ENCODE measurements at regions not wholly inside any gene's neighbourhood (a gene's known extent, or its start where the extent isn't known, plus 50 kb on each side); places are given as distances from the start of the nearest gene placed in this dataset.

GRCh38 chr13:44703371-44703770, 127.2 kb upstream of the TSC22D1 start:
- Histone ChIP-seq H3K27me3 (ENCODE audit: control insufficient read depth in 2 of 2, insufficient read depth in 2 of 2, low read length in 2 of 2) (no peaks in the 10 kb centered on the region), H4K20me1 (replicated peaks; ENCODE audit: control insufficient read depth, extremely low read depth, insufficient read depth, low read length) (no peaks in the 10 kb centered on the region), H3K4me2 (ENCODE audit: insufficient read depth, low read length) (no peak overlapping the region), H3K36me3 (ENCODE audit: control insufficient read depth in 2 of 2, extremely low read depth in 1 of 2, insufficient read depth in 2 of 2, low read length in 2 of 2) (no peaks in the 10 kb centered on the region), H3K9me3 (replicated peaks; ENCODE audit: control insufficient read depth, insufficient read depth, low read length) (no peaks in the 10 kb centered on the region), H3K4me3 (replicated peaks in 1 of 3; ENCODE audit: insufficient read depth in 1 of 3, low read depth in 1 of 3, low read length in 3 of 3) (no peak overlapping the region), H2AFZ (ENCODE audit: low read depth, low read length) (no peak overlapping the region), H3K9me1 (replicated peaks; ENCODE audit: control insufficient read depth, extremely low read depth, insufficient read depth, low read length) (no peaks in the 10 kb centered on the region), H3K79me2 (ENCODE audit: control insufficient read depth, insufficient read depth, low read length) (no peaks in the 10 kb centered on the region), H3K4me1 (ENCODE audit: control insufficient read depth, extremely low read depth, insufficient read depth, low read length) (peaks cover 6% of the 10 kb centered on the region), H3K9ac (replicated peaks; ENCODE audit: extremely low read depth, insufficient read depth, low read length) (no peak overlapping the region), H3K27ac (ENCODE audit: insufficient read depth, low read depth, low read length) (no peak overlapping the region)
- dilution Hi-C loops (cut with MboI; ENCODE audit: extremely low pct_ligation_motif_present, low sequenced_read_pairs), result no loop called here
- DNase-seq (ENCODE audit: low read depth, low spot score) (no peak), FAIRE-seq (peak; percentile 12)
- ChIA-PET CTCF (interaction anchor here (0.8 kb wide), 1 partner anchor 11 kb away, joined by 3 read pairs; no protein-coding TSS in a partner anchor), POLR2A (no interaction called here)
- BruUV-seq (replicated peaks), result no TSS peak
- no peak for TF ChIP-seq POLR2AphosphoS5 (IDR thresholded peaks at IDR 0.05; ENCODE audit: insufficient read depth, low read depth, low read length)
- TF ChIP-seq, protein P1, sequence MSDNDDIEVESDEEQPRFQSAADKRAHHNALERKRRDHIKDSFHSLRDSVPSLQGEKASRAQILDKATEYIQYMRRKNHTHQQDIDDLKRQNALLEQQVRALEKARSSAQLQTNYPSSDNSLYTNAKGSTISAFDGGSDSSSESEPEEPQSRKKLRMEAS (IDR thresholded peaks at IDR 0.05; ENCODE audit: insufficient read depth, insufficient read length), result no peak
- TF ChIP-seq POLR2A (IDR thresholded peaks at IDR 0.05; ENCODE audit: low read depth, low read length), result no peak
- TF ChIP-seq JUN (IDR thresholded peaks at IDR 0.05; ENCODE audit: borderline replicate concordance, insufficient read depth, insufficient read length, low read depth), result no peak
- no peak for TF ChIP-seq GATA2 (IDR thresholded peaks at IDR 0.05; ENCODE audit: insufficient read depth, insufficient read length, low read depth, low read length)
- TF ChIP-seq MYC (IDR thresholded peaks at IDR 0.05; ENCODE audit: low read depth, low read length), result no peak
- no peak for TF ChIP-seq EZH2 (IDR thresholded peaks at IDR 0.05; ENCODE audit: borderline replicate concordance, low read depth, low read length, severe bottlenecking)
- no peak for TF ChIP-seq FOS (IDR thresholded peaks at IDR 0.05; ENCODE audit: borderline replicate concordance, insufficient read depth, low read length)
- TF ChIP-seq, protein P2, sequence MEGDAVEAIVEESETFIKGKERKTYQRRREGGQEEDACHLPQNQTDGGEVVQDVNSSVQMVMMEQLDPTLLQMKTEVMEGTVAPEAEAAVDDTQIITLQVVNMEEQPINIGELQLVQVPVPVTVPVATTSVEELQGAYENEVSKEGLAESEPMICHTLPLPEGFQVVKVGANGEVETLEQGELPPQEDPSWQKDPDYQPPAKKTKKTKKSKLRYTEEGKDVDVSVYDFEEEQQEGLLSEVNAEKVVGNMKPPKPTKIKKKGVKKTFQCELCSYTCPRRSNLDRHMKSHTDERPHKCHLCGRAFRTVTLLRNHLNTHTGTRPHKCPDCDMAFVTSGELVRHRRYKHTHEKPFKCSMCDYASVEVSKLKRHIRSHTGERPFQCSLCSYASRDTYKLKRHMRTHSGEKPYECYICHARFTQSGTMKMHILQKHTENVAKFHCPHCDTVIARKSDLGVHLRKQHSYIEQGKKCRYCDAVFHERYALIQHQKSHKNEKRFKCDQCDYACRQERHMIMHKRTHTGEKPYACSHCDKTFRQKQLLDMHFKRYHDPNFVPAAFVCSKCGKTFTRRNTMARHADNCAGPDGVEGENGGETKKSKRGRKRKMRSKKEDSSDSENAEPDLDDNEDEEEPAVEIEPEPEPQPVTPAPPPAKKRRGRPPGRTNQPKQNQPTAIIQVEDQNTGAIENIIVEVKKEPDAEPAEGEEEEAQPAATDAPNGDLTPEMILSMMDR (IDR thresholded peaks at IDR 0.05; ENCODE audit: extremely low read depth in 1 of 2, insufficient read depth in 1 of 2, low read depth in 1 of 2, low read length in 2 of 2), result no peak
- intact Hi-C loops (cut with micrococcal nuclease), result no loop called here
